HG03378 (cell line): ENCODE measurements at regions not wholly inside any gene's neighbourhood (a gene's known extent, or its start where the extent isn't known, plus 50 kb on each side); places are given as distances from the start of the nearest gene placed in this dataset.
"Not testable (repeated sequence)": the region's sequence is repeated elsewhere in the genome, so short reads cannot be mapped to it uniquely, and the experiment has no call there.

ENCODE experiments used
- ATAC-seq: cut with Tn5 transposase; IDR thresholded peaks from one replicate; pipeline ENCODE4 v1.9.1; 2021; ENCODE audit warnings: mild to moderate bottlenecking, moderate library complexity; ENCODE audit not compliant: unreplicated experiment

DNA sequence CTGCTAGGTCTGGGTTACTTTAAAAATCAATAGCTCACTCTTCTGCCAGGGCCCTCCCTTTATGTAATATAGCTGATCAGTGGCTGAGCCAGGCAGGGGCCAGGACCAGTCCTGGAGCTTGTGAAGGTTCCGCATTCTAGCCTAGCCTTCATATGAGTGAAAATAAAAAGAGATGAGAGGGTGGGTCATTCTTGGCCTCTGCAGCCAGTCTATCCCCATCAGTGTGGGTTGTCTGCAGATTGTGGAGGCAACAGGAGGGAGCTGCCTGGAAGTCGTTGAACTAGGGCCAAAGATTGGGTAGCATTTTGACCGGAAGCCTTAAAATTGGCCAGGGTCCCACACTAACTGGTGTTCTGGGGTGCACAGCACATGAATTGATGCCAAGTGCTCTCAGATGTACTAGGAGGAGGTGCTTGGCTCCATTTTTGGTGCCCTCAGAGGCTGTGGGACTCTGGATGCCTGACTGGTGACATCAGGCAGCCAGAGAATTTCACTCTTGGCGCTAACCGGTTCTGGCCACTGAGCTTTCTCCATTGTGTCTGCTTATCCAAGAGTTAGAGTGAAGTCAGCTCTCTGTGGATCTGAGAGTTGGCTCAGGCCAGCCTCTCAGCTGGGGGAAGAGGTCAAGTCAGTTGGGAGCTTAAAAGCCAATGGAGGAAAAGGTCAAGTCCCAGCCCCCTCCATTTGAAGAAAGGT is 66.5 kb upstream of the IKBKE start:
- not testable (repeated sequence) for ATAC-seq

- not testable (repeated sequence) for ATAC-seq
Measured at GRCh38 chr1:206404309-206405027, 65.8 kb upstream of the IKBKE start.

DNA sequence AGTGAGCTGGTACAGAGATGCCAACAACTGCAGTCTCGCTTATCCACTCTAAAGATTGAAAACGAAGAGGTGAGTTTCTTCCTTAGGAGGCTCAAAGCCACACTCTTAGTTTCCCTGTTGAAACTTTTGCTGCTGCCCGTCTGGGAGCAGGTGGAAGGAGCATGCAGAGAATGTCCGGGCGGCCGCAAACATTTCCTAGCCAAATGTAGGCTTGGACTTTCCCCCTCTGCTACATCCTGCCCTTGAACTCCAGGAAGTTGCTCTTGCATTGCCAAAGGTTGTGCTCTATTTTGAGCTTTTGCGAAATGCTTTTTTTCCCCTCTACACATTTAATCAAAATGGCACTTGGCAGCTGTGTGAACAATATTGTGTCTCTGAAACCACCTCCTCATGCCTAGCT is 65.0 kb upstream of the IKBKE start:
- not testable (repeated sequence) for ATAC-seq

GRCh38 chr1:206408371-206409288 is 61.6 kb upstream of the IKBKE start:
- not testable (repeated sequence) for ATAC-seq

DNA sequence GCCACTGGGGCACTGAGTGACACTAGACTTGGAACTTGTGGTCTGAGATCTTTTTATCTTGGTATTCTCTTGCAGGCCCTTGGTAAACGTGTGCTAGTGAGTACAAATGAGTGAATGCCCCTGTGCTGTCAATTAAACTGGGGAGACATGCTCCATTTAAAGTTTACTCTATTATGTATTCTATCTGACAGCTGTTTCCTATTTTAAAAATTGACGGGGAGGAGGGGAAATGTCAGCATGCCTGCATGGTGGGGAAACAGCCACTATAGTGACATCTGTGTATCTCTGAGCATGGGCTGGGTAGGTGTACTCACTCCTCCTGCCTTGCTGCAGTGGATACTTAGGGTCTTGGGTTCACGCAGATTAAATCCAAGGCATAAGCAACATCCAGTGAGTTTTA is 59.0 kb upstream of the IKBKE start:
- no peak for ATAC-seq

- ATAC-seq, result no peak
Measured at GRCh38 chr1:206415942-206416341, 54.3 kb upstream of the IKBKE start.

GRCh38 chr1:206417774-206418614 is 52.3 kb upstream of the IKBKE start:
- no peak for ATAC-seq

DNA sequence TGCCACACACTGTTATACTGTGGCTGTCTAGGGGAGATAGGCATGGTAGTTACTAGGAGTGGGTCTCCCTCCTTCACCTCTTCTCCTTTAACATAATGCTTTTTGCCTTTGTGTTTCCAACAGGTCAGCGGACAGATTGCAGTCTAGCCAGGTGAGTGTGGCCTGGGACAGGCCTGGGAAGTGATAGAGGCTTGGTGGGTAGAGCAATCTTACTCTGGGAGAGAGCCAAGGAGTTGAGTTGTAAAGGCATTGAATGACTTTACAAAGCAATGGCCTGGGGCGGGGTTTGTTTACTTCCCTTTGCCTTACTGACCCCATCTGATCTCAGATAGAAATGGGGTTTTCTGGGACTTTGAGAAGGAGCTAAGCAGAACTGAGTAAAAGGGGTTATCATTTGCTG is 51.0 kb upstream of the IKBKE start:
- ATAC-seq, result no peak

DNA sequence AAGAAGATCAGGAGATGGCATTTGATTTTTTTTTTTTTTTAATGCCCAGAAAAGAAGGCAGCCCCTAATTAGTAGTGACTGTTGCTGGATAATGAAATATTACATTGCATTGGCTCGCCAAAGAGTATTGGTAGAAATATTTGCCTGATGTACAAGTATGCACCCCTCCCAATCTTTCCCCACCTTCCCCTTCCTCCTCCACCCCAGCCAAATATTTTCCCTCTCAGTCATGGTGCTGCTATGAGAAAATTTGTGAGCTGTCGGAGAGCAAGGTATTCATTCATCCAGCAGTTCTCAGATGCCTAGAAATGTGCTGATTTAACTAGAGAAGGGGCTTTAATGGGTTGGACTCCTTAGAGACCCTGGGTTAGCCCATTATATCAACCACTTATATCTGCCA is 50.5 kb upstream of the IKBKE start:
- no peak for ATAC-seq

DNA sequence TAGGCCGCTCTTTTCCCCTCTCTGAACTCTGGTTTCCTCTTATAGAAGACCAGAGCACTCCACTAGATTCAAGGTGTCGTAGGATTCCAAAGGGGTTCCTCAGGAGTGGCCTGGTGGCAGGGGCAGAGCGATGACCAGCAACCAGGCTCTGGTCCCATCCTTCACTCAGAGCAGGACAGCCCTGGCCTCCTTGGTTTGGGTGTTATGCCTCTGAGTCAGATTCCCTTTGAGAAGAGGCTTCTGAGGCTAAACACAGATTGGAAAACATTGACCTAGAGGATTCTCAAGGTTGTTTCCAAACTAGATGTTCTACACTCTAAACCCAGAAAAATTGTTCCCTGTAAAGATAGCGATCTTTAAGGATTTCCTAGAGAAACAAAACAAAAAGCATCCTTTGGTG is 49.8 kb upstream of the IKBKE start:
- ATAC-seq, result no peak
